HT1080 (cell line): ENCODE measurements at regions not wholly inside any gene's neighbourhood (a gene's known extent, or its start where the extent isn't known, plus 50 kb on each side); places are given as distances from the start of the nearest gene placed in this dataset. TPM values are rescaled to one million over a fixed set of nuclear protein-coding genes. Genes with fewer than 3 reads are reported as not detected.
"Not testable (repeated sequence)": the region's sequence is repeated elsewhere in the genome, so short reads cannot be mapped to it uniquely, and the experiment has no call there.

Experiments
- DNase-seq: peaks from one replicate; pipeline ENCODE4 v3.0.0-alpha.2; 2015; ENCODE audit warnings: low read depth
- small RNA-seq: library from RNA; depleted of rRNA; stranded (forward); fragments of <200 nt; gene quantifications from one replicate; pipeline ENCODE3, GENCODE V24; 2014

DNA sequence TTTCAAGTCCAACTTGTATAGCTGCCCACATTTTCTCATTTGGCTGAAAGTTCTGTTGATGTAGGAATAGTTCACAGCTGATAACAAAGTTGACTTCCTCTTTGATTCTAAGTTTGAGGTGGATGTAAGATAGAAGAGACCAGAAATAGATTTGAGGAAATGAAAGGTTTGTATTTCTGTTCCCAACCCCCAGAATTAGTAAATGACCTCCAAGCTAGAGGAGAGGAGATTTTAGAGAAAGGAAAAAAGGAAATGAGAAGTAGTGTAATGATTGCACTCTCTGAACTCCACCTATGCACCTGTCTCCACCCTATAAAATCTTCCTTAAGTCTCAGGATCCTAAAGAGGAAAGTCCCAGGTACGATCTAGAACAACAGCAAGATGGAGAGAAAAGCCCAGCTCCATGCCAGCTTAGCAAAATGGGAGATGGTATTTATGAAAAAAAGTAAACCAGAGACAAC is 130.4 kb upstream of the POC5 start:
- no peak for DNase-seq

DNA sequence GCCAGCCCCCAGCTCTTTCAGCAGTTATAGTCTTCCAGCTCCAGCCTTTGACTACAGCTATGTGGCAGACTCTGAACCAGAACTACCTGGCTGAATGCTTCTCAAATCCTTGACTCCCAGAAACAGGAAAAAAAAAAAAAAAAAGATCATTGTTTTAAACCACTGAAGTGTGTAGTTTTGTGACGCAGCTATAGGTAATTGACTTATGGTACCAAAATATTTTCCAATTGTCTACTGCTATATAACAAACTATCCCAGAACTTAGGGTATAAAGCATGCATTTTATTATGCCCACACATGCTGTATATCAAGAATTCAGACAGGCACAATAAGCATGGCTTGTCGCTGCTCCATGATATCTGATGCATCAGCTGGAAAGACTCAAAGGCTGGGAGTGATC is 127.1 kb upstream of the POC5 start:
- no peak for DNase-seq

DNA sequence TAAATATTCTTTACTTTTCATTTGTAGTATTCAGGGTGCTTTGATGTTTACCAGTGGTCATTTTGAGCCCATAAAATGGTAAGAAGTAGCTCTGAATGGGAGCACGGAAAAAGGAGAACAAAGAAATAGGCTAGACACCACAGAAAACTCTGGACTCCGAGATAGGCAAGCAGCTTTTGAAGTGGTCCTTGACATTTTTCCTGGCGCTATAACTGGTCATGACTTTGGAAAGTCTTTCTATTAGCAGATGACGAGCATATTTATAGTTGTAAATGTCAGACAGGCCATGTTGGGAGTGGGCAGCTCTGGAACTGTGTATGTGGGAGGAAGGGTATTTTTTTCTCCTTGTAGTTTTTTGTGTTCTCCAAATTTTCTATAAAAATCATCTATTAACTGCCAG is 126.1 kb upstream of the POC5 start:
- no peak for DNase-seq

DNA sequence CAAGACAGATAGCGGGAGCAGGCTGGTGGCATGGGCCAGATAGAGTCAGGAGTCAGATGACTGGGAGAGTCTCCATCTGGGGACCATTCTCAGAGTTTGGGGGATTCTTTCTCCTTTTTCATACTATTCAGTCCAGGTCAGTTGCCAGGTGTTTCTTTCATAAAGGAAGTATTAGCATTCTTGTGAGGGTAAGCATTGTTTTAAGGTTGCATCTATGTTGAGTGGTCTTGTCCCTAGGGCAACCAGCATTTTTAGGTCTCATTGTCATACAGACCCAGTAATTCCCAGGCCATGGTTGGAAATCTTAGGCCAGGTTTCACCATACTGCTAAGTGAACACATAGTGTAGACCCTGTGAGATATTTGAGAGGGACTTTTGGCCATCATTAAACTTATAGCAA is 122.3 kb upstream of the POC5 start:
- no peak for DNase-seq

DNA sequence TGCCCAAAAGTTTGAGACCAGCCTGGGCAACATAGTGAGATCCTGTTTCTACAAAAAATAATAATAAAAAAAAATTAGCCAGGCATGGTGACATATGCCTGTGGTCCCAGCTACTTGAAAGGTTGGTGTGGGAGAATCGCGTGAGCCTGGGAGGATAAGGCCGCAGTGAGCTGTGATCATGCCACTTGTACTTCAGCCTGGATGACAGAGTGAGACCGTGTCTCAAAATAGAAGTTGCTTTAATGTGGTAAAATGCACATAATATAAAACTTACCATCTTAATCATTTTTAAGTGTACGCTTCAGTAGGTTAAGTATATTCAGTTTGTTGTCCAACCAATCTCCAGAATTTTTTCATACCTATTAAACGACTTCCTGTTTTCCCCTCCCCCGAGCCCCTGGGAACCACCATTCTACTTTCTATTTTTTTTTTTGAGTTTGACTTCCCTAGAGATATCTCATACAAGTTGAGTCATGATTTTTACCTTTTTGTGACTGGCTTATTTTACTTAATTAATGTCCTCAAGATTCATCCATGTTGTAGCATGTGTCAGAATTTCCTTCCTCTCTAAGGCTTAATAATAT is 120.1 kb upstream of the POC5 start:
- DNase-seq: no peak

DNA sequence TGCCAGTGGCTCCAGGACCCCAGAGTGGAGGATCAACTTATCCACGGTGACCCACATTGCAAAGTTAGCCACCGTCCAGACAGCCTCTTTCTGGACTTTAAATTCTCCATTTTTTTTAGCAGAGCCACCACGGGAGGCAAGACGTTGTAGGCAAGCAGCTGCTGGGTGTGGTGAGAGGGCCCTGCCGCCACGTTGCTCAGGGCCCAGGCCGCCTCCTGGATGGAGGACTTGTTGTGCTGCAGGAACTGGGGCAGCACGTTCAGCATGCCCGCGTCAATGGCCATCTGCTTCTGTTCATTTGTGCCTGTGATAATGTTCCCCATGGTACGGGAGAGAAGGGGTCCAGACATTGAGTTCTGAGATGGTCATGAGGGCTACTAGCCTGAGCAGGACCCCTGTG is 114.3 kb upstream of the POC5 start:
- no peak for DNase-seq

DNA sequence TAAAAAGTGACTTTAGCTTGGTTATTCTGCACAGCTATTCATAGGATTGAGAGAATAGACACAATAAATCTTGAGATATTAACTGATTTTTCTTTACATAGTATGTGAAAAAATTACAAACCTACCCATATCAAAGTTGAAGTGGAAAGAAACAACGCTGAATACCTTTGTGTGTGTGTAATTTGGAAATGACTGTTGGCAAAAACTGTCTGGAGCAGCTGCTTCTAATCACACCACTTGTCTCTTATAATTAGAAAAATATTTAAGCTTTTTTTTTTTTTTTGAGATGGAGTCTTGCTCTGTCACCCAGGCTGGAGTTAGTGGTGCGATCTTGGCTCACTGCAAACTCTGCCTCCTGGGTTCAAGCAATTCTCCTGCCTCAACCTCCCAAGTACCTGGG is 110.8 kb upstream of the POC5 start:
- no peak for DNase-seq

DNA sequence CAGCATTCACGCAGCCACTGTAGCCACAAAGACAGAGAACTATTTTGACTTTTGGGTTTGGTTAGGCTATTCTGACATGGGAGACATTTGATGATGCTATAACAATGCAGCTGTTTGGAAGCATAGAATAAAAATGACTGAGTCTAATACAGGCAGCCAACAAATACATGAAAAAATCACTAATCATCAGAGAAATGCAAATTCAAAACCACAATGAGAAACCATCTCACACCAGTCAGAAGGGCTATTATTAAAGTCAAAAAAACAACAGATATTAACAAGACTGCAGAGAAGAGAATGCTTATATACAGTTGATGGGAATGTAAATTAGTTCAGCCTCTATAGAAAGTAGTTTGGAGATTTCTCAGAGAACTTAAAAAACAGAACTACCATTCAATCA is 107.1 kb upstream of the POC5 start:
- no peak for DNase-seq

DNA sequence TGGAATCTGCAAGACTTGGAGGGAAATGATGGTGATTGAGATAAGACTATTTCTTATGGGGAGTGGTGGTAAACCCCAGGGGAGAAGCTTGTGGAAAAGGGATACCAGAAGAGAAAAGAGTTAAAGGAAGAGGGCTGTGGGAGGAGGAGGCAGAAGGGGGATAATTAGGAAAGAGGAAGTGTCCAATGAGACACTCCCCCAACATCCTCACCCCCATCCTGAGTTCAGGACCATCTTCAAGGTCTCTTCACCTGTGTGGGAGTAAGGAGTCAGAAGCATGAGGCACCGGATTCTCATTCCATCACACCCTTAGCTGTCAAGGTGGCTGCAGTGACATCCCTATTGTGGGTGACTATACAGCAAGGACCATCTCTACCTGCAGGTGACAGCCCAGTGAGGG is 106.6 kb upstream of the POC5 start:
- DNase-seq: no peak

DNA sequence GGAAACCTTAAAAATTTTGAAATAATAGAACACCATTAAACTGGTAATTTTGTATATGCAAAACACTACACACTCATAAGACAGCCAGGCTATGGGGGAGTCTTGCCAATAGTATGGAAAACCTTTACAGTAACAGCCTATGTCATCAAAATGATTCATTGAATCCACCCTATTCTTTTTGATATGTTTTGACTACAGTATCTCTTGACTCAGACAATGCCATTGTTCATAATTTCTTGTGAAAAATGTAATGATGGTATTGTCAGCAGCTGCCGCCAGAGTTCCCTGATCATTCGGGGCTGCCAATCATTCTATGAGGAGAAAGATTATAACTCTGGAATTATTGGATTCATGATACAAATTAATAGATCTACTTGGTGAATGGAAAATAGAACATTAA is 101.4 kb upstream of the POC5 start:
- DNase-seq: no peak

DNA sequence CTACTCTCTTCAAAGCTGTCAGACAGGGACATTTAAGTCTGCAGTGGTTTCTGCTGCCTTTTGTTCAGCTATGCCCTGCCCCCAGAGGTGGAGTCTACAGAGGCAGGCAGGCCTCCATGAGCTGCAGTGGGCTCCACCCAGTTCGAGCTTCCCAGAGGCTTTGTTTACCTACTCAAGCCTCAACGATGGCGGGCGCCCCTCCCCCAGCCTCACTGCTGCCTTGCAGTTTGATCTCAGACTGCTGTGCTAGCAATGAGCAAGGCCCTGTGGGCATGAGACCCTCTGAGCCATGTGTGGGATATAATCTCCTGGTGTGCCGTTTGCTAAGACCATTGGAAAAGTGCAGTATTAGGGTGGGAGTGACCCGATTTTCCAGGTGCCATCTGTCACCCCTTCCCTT is 82.5 kb upstream of the POC5 start:
- not testable (repeated sequence) for DNase-seq

DNA sequence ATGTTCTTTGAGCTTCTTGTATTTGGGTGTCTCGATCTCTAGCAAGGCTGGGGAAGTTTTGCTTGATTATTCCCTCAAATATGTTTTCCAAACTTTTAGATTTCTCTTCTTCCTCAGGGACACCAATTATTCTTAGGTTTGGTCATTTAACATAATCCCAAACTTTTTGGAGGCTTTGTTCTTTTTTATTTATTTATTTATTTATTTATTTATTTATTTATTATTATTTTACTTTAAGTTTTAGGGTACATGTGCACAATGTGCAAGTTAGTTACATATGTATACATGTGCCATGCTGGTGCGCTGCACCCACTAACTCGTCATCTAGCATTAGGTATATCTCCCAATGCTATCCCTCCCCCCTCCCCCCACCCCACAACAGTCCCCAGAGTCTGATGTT is 52.1 kb upstream of the POC5 start:
- not testable (repeated sequence) for DNase-seq

Small RNAs in the stretch of these regions (small RNA-seq; reads per million reads assigned to genes)
- not detected for gene AC108120.2
